GM18873 (cell line): ENCODE measurements at regions not wholly inside any gene's neighbourhood (a gene's known extent, or its start where the extent isn't known, plus 50 kb on each side); places are given as distances from the start of the nearest gene placed in this dataset.

Source experiments
- ATAC-seq: cut with Tn5 transposase; IDR thresholded peaks from one replicate; pipeline ENCODE4 v1.9.1; 2021; ENCODE audit warnings: mild to moderate bottlenecking, moderate library complexity, moderate number of reproducible peaks; ENCODE audit not compliant: unreplicated experiment, low FRiP score

- ATAC-seq, result no peak
Measured at GRCh38 chr11:80194016-80194415, 753.2 kb upstream of the TENM4 start.

GRCh38 chr11:80188076-80188627, 747.3 kb upstream of the TENM4 start:
- ATAC-seq, result no peak

GRCh38 chr11:80186692-80187091, 745.9 kb upstream of the TENM4 start:
- no peak for ATAC-seq

- no peak for ATAC-seq
Measured at GRCh38 chr11:80182901-80183300, 742.1 kb upstream of the TENM4 start.

- no peak for ATAC-seq
Measured at GRCh38 chr11:80173371-80174136, 732.7 kb upstream of the TENM4 start.

- ATAC-seq, result no peak
Measured at GRCh38 chr11:80168796-80169195, 728.0 kb upstream of the TENM4 start.

GRCh38 chr11:80167766-80168165, 726.9 kb upstream of the TENM4 start:
- ATAC-seq, result no peak

- ATAC-seq, result no peak
Measured at GRCh38 chr11:80165744-80166143, 724.9 kb upstream of the TENM4 start.

GRCh38 chr11:80163441-80163840, 722.6 kb upstream of the TENM4 start:
- no peak for ATAC-seq

- ATAC-seq, result no peak
Measured at GRCh38 chr11:80163011-80163410, 722.2 kb upstream of the TENM4 start.

GRCh38 chr11:80162387-80162786, 721.6 kb upstream of the TENM4 start:
- ATAC-seq, result no peak

GRCh38 chr11:80157447-80157846, 716.6 kb upstream of the TENM4 start:
- no peak for ATAC-seq

GRCh38 chr11:80156062-80156461, 715.2 kb upstream of the TENM4 start:
- no peak for ATAC-seq

GRCh38 chr11:80155412-80156017, 714.7 kb upstream of the TENM4 start:
- ATAC-seq, result no peak

GRCh38 chr11:80146232-80146631, 705.4 kb upstream of the TENM4 start:
- no peak for ATAC-seq

GRCh38 chr11:80144897-80145594, 704.2 kb upstream of the TENM4 start:
- no peak for ATAC-seq

- no peak for ATAC-seq
Measured at GRCh38 chr11:80136991-80137390, 696.2 kb upstream of the TENM4 start.

GRCh38 chr11:80129396-80129795, 688.6 kb upstream of the TENM4 start:
- ATAC-seq, result no peak

- no peak for ATAC-seq
Measured at GRCh38 chr11:80122211-80122610, 681.4 kb upstream of the TENM4 start.

- ATAC-seq, result no peak
Measured at GRCh38 chr11:80118073-80118472, 677.2 kb upstream of the TENM4 start.

GRCh38 chr11:80116796-80117195, 676.0 kb upstream of the TENM4 start:
- ATAC-seq, result no peak
